GM13976 (cell line): ENCODE measurements at regions not wholly inside any gene's neighbourhood (a gene's known extent, or its start where the extent isn't known, plus 50 kb on each side); places are given as distances from the start of the nearest gene placed in this dataset.

Source experiments
- DNase-seq: peaks from one replicate; pipeline ENCODE4 v3.0.0; 2012; ENCODE audit warnings: low spot score
- in situ Hi-C: fragments of 300-500 bp; cut with MboI; formaldehyde crosslinking; loops from one replicate; pipeline ENCODE4 v1.12.0; 2022; ENCODE audit warnings: low sequenced_read_pairs, mixed read lengths, inconsistent platforms; ENCODE audit not compliant: unreplicated experiment
- TF ChIP-seq, protein P1 (sequence below): IDR thresholded peaks from 2 replicates; pipeline ENCODE4 v1.5.1; 2012; ENCODE audit warnings: borderline replicate concordance, mild to moderate bottlenecking; ENCODE audit not compliant: insufficient read depth; ENCODE audit errors: extremely low read depth, missing control alignments, control extremely low read depth

- DNase-seq: no peak
- in situ Hi-C loops: no loop called here
- TF ChIP-seq, protein P1, sequence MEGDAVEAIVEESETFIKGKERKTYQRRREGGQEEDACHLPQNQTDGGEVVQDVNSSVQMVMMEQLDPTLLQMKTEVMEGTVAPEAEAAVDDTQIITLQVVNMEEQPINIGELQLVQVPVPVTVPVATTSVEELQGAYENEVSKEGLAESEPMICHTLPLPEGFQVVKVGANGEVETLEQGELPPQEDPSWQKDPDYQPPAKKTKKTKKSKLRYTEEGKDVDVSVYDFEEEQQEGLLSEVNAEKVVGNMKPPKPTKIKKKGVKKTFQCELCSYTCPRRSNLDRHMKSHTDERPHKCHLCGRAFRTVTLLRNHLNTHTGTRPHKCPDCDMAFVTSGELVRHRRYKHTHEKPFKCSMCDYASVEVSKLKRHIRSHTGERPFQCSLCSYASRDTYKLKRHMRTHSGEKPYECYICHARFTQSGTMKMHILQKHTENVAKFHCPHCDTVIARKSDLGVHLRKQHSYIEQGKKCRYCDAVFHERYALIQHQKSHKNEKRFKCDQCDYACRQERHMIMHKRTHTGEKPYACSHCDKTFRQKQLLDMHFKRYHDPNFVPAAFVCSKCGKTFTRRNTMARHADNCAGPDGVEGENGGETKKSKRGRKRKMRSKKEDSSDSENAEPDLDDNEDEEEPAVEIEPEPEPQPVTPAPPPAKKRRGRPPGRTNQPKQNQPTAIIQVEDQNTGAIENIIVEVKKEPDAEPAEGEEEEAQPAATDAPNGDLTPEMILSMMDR: no peak
Measured at GRCh38 chr12:89999699-90000505, 291.3 kb upstream of the ATP2B1 start.

- TF ChIP-seq, protein P1: no peak
- no peak for DNase-seq
- in situ Hi-C loops: no loop called here
Measured at GRCh38 chr12:89995870-89996269, 287.2 kb upstream of the ATP2B1 start.

DNA sequence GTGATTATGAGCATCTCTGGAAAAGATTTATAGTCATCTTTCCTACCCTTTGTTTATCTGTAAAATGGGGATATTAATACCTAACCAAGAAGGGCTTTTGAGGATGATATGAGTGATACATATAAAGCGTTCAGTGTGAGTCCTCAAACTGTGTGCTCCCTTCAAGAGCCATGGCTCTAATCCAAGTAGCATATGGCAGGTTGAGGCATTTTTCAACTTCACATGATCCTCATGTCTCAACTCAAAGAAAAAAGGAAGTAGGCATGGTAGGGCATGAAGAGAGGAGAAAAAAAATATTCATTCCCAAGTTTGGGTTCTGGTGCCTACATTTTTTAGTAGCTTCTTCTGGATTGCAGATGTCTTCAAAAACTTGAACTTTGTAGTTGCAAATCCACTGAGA is 286.3 kb upstream of the ATP2B1 start:
- in situ Hi-C loops: no loop called here
- DNase-seq: no peak
- TF ChIP-seq, protein P1: no peak

- no peak for DNase-seq
- in situ Hi-C loops: no loop called here
- TF ChIP-seq, protein P1: no peak
Measured at GRCh38 chr12:89993632-89994031, 285.0 kb upstream of the ATP2B1 start.

- in situ Hi-C loops: no loop called here
- TF ChIP-seq, protein P1: no peak
- DNase-seq: no peak
Measured at GRCh38 chr12:89992668-89993451, 284.2 kb upstream of the ATP2B1 start.

- TF ChIP-seq, protein P1: no peak
- in situ Hi-C loops: no loop called here
- DNase-seq: no peak
Measured at GRCh38 chr12:89991807-89992590, 283.4 kb upstream of the ATP2B1 start.
